Panc1 (cell line): ENCODE measurements at regions not wholly inside any gene's neighbourhood (a gene's known extent, or its start where the extent isn't known, plus 50 kb on each side); places are given as distances from the start of the nearest gene placed in this dataset.

Experiments
- CTCF ChIP-seq: fragments of 450-650 bp; IDR thresholded peaks from 2 replicates; pipeline ENCODE4 v1.5.1; 2017; ENCODE audit warnings: mild to moderate bottlenecking
- POLR2AphosphoS5 ChIP-seq: IDR thresholded peaks from 2 replicates; pipeline ENCODE4 v1.6.1; 2012; ENCODE audit warnings: mild to moderate bottlenecking, low read depth, low read length, moderate library complexity

- TF ChIP-seq CTCF, result no peak
- no peak for TF ChIP-seq POLR2AphosphoS5
Observed at GRCh38 chr7:131726686-131727085, 170.3 kb upstream of the PODXL start.
